Breast epithelium (tissue), 3 donors: ENCODE measurements at regions not wholly inside any gene's neighbourhood (a gene's known extent, or its start where the extent isn't known, plus 50 kb on each side); places are given as distances from the start of the nearest gene placed in this dataset.

Experiments used
- CTCF ChIP-seq, 3 donors: fragments of 450-650 bp; IDR thresholded peaks; one replicate each; pipeline ENCODE4 v1.5.1; 2016 to 2017; ENCODE audit warnings: antibody characterized with exemption in 3 of 3, mild to moderate bottlenecking in 3 of 3, moderate library complexity in 3 of 3
- POLR2A ChIP-seq: fragments of 450-650 bp; IDR thresholded peaks from one replicate; pipeline ENCODE4 v1.6.1; 2016; ENCODE audit warnings: antibody characterized with exemption, mild to moderate bottlenecking, moderate library complexity
- POLR2AphosphoS5 ChIP-seq, 3 donors: sonication (generic); formaldehyde crosslinking; IDR thresholded peaks; one replicate each; pipeline ENCODE4 v1.6.1; 2017; ENCODE audit warnings: antibody characterized with exemption in 3 of 3

GRCh38 chr6:23661549-23661948, 464.5 kb upstream of the NRSN1 start:
- TF ChIP-seq POLR2A: no peak
- TF ChIP-seq CTCF (IDR thresholded peaks at IDR 0.05): no peak
- no peak for TF ChIP-seq POLR2AphosphoS5 (IDR thresholded peaks at IDR 0.05)
